H1 (cell line): ENCODE measurements at regions not wholly inside any gene's neighbourhood (a gene's known extent, or its start where the extent isn't known, plus 50 kb on each side); places are given as distances from the start of the nearest gene placed in this dataset.
A peak's percentile ranks its signal among the peaks of the same experiment; 100 is the strongest.

Experiments used
- CTCF ChIA-PET: fragments of 300-600 bp; sonication (Branson Sonifier 250); formaldehyde crosslinking; loops from one replicate; lab custom pipeline; 2021; ENCODE audit not compliant: partially characterized antibody; lab: Charles Lee
- POLR2A ChIA-PET: fragments of 300-600 bp; sonication (Branson Sonifier 250); formaldehyde crosslinking; loops from one replicate; lab custom pipeline; 2021; ENCODE audit warnings: inconsistent platforms; ENCODE audit not compliant: partially characterized antibody; lab: Charles Lee
- DNase-seq, 2 experiments: peaks; one replicate each; pipeline versions ENCODE4 v3.0.0 to v3.0.0-alpha.2; 2010 to 2022; ENCODE audit warnings: low spot score in 2 of 2, low read depth in 1 of 2, mixed read lengths in 1 of 2
- FAIRE-seq: peaks from 2 replicates; lab custom pipeline; 2011; peaks lifted over from hg19 to GRCh38; lab: Jason Lieb, UNC
- H2AFZ ChIP-seq: 2 replicates; pipeline ENCODE4 v1.8.1; 2012; ENCODE audit warnings: low read length, inconsistent platforms
- H2AK5ac ChIP-seq: 2 replicates; pipeline ENCODE4 v1.6.1; 2013; ENCODE audit warnings: low read depth, low read length
- H2BK120ac ChIP-seq: replicated peaks from 2 replicates; pipeline ENCODE3; 2013; ENCODE audit warnings: low read depth, low read length, inconsistent platforms
- H2BK12ac ChIP-seq: 2 replicates; pipeline ENCODE4 v1.6.1; 2013; ENCODE audit warnings: low read depth, low read length
- H2BK15ac ChIP-seq: 2 replicates; pipeline ENCODE4 v1.6.1; 2013; ENCODE audit warnings: low read length
- H2BK20ac ChIP-seq: 2 replicates; pipeline ENCODE4 v1.6.1; 2013; ENCODE audit warnings: low read length
- H2BK5ac ChIP-seq: 2 replicates; pipeline ENCODE4 v1.6.1; 2013; ENCODE audit warnings: low read depth, low read length
- H3K14ac ChIP-seq: 2 replicates; pipeline ENCODE4 v1.6.1; 2013; ENCODE audit warnings: inconsistent platforms; ENCODE audit not compliant: insufficient read length
- H3K18ac ChIP-seq: 2 replicates; pipeline ENCODE4 v1.6.1; 2013; ENCODE audit warnings: low read length; ENCODE audit errors: extremely low read depth
- H3K23ac ChIP-seq: 2 replicates; pipeline ENCODE4 v1.6.1; 2013; ENCODE audit warnings: inconsistent platforms; ENCODE audit not compliant: insufficient read length
- H3K23me2 ChIP-seq: 2 replicates; pipeline ENCODE4 v1.6.1; 2013; ENCODE audit warnings: low read depth, low read length
- H3K27ac ChIP-seq: 2 replicates; pipeline ENCODE4 v1.6.1; 2011; ENCODE audit warnings: low read depth, low read length, inconsistent platforms
- H3K27me3 ChIP-seq, 4 experiments: replicated peaks in 1 of 4; 1 replicate in 1 of 4; 2 replicates in 3 of 4; pipeline versions ENCODE4 v1.6.1 to v1.8.1; 2011 to 2013; ENCODE audit warnings: low read length in 3 of 4, mild to moderate bottlenecking in 3 of 4, inconsistent platforms in 2 of 4, mixed read lengths in 2 of 4, moderate library complexity in 1 of 4; ENCODE audit not compliant: control insufficient read depth in 3 of 4, insufficient read depth in 3 of 4; ENCODE audit errors: extremely low read depth in 1 of 4
- H3K36me3 ChIP-seq, 4 experiments: 2 replicates each; pipeline versions ENCODE4 v1.6.1 to v1.8.1; 2011 to 2013; ENCODE audit warnings: mild to moderate bottlenecking in 4 of 4, low read length in 3 of 4, moderate library complexity in 2 of 4, control low read depth in 1 of 4, inconsistent platforms in 1 of 4; ENCODE audit not compliant: insufficient read depth in 4 of 4, control insufficient read depth in 2 of 4
- H3K4ac ChIP-seq: replicated peaks from 2 replicates; pipeline ENCODE3; 2013; ENCODE audit warnings: low read length, low read depth, mixed read lengths, inconsistent platforms; ENCODE audit not compliant: insufficient read length
- H3K4me1 ChIP-seq, 4 experiments: replicated peaks in 1 of 4; 1 replicate in 1 of 4; 2 replicates in 3 of 4; pipeline versions ENCODE4 v1.6.1 to v1.8.1; 2011 to 2013; ENCODE audit warnings: low read length in 3 of 4, inconsistent platforms in 2 of 4, mixed read lengths in 1 of 4; ENCODE audit not compliant: insufficient read depth in 4 of 4, control insufficient read depth in 3 of 4
- H3K4me2 ChIP-seq, 2 experiments: 2 replicates each; pipeline versions ENCODE4 v1.6.1 to v1.8.1; 2011 to 2013; ENCODE audit warnings: low read depth in 2 of 2, low read length in 2 of 2, control low read depth in 1 of 2, inconsistent platforms in 1 of 2, mild to moderate bottlenecking in 1 of 2; ENCODE audit not compliant: insufficient read depth in 1 of 2
- H3K4me3 ChIP-seq, 4 experiments: fragments of 200-600, 300-600 bp in 1 of 4; sonication (generic), shearing (Covaris generic), sonication (Bioruptor Twin) in 1 of 4; 2 replicates each; pipeline versions ENCODE4 v1.5.1 to v1.8.1; 2011 to 2016; ENCODE audit warnings: low read length in 4 of 4, low read depth in 3 of 4, control low read depth in 2 of 4, inconsistent platforms in 2 of 4, mild to moderate bottlenecking in 2 of 4, mixed read lengths in 1 of 4, moderate library complexity in 1 of 4; ENCODE audit not compliant: insufficient read depth in 2 of 4; ENCODE audit errors: extremely low read depth in 1 of 4
- H3K56ac ChIP-seq: replicated peaks from 2 replicates; pipeline ENCODE3; 2013; ENCODE audit warnings: low read depth, mild to moderate bottlenecking, mixed read lengths, low read length, inconsistent platforms; ENCODE audit not compliant: insufficient read length
- H3K79me1 ChIP-seq: 2 replicates; pipeline ENCODE4 v1.6.1; 2013; ENCODE audit warnings: low read depth, low read length, control low read depth
- H3K79me2 ChIP-seq, 2 experiments: 2 replicates each; pipeline versions ENCODE4 v1.6.1 to v1.8.1; 2012 to 2013; ENCODE audit warnings: low read length in 2 of 2, mild to moderate bottlenecking in 2 of 2, inconsistent platforms in 1 of 2; ENCODE audit not compliant: insufficient read depth in 2 of 2, control insufficient read depth in 1 of 2
- H3K9ac ChIP-seq, 4 experiments: replicated peaks in 1 of 4; 1 replicate in 1 of 4; 2 replicates in 3 of 4; pipeline versions ENCODE4 v1.6.1 to v1.8.1; 2011 to 2013; ENCODE audit warnings: low read depth in 3 of 4, low read length in 3 of 4, control low read depth in 2 of 4, mild to moderate bottlenecking in 2 of 4, moderate library complexity in 2 of 4, inconsistent platforms in 1 of 4; ENCODE audit errors: extremely low read depth in 1 of 4
- H3K9me3 ChIP-seq, 2 experiments: 2 replicates each; pipeline versions ENCODE4 v1.6.1 to v1.8.1; 2012 to 2013; ENCODE audit warnings: mild to moderate bottlenecking in 2 of 2, moderate library complexity in 2 of 2, control low read depth in 1 of 2, inconsistent platforms in 1 of 2, low read depth in 1 of 2, low read length in 1 of 2, mixed read lengths in 1 of 2; ENCODE audit not compliant: insufficient read depth in 2 of 2
- H4K20me1 ChIP-seq, 2 experiments: replicated peaks in 1 of 2; 2 replicates each; pipeline versions ENCODE3 to v1.8.1; 2011 to 2013; ENCODE audit warnings: inconsistent platforms in 2 of 2, low read length in 2 of 2, mild to moderate bottlenecking in 1 of 2; ENCODE audit not compliant: insufficient read depth in 2 of 2, control insufficient read depth in 1 of 2
- H4K5ac ChIP-seq: 2 replicates; pipeline ENCODE4 v1.6.1; 2013; ENCODE audit warnings: low read length, low read depth, mixed read lengths, inconsistent platforms; ENCODE audit not compliant: insufficient read length
- H4K8ac ChIP-seq: 2 replicates; pipeline ENCODE4 v1.8.0; 2013; ENCODE audit warnings: mild to moderate bottlenecking, moderate library complexity, low read length, inconsistent platforms; ENCODE audit not compliant: insufficient read depth; ENCODE audit errors: extremely low read depth
- H4K91ac ChIP-seq: replicated peaks from 2 replicates; pipeline ENCODE3; 2013; ENCODE audit warnings: low read length, mixed read lengths, inconsistent platforms; ENCODE audit not compliant: insufficient read length
- BACH1 ChIP-seq: IDR thresholded peaks from 2 replicates; pipeline ENCODE4 v1.6.1; 2012; ENCODE audit warnings: low read length, improper control_type of control experiment
- CTCF ChIP-seq, 3 experiments: IDR thresholded peaks; 1 replicate in 2 of 3; 2 replicates in 1 of 3; pipeline versions ENCODE4 v1.5.1 to v1.6.1; 2011; ENCODE audit warnings: low read length in 3 of 3, mild to moderate bottlenecking in 3 of 3, inconsistent platforms in 2 of 3, low read depth in 1 of 3, moderate library complexity in 1 of 3; ENCODE audit not compliant: insufficient read depth in 1 of 3; ENCODE audit errors: control extremely low read depth in 1 of 3
- POLR2A ChIP-seq, 2 experiments: IDR thresholded peaks; 1 replicate in 1 of 2; 2 replicates in 1 of 2; pipeline ENCODE4 v1.6.1; 2011; ENCODE audit warnings: low read depth in 2 of 2, low read length in 2 of 2, mild to moderate bottlenecking in 2 of 2; ENCODE audit errors: control extremely low read depth in 1 of 2
- POU5F1 ChIP-seq: IDR thresholded peaks from 2 replicates; pipeline ENCODE4 v1.6.1; 2011; ENCODE audit warnings: low read depth, mild to moderate bottlenecking, low read length, moderate library complexity
- SRF ChIP-seq: IDR thresholded peaks from 2 replicates; pipeline ENCODE4 v1.6.1; 2011; ENCODE audit warnings: mild to moderate bottlenecking, low read depth, low read length, moderate library complexity

DNA sequence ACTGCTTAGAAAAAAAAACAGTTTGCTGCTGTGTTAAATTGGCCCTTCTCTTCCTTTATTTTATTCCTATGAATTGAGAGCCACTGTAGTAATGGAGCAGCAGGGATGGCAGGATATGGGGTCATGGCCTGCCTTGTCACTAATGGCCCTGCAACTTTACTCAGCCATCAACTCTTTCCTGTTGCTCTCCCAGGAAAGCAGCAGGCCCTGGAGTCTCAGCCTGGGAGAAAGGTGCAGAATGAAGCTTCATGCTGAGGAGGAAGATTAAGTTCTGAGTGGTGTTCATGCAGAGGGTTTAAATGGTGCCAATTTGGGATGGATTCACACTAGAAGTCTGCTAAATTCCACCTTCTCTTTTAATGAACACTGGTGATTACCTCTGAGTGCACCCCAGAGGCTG is 285.6 kb downstream of the GPAT3 start:
- no peak overlapping the region for H2BK20ac ChIP-seq
- H3K4me3 ChIP-seq, result no peak overlapping the region
- H3K18ac ChIP-seq, result no peak overlapping the region
- H2AFZ ChIP-seq, result peak overlapping the region; percentile 36; the same call in 1 of the 2 replicates
- no peaks in the 10 kb centered on the region for H4K20me1 ChIP-seq
- DNase-seq, result no peak
- ChIA-PET POLR2A (no interaction called here), CTCF (interaction anchor here (0.7 kb wide), 1 partner anchor 438 kb away, joined by 3 read pairs; no protein-coding TSS in a partner anchor)
- no peak overlapping the region for H2AK5ac ChIP-seq
- no peak overlapping the region for H3K27ac ChIP-seq
- no peak overlapping the region; a peak in 1 of 7 replicates for H3K9ac ChIP-seq
- H2BK120ac ChIP-seq, result no peak overlapping the region
- H2BK15ac ChIP-seq, result no peak overlapping the region
- H3K4ac ChIP-seq, result no peak overlapping the region
- TF ChIP-seq POU5F1, result no peak
- no peak for TF ChIP-seq POLR2A (IDR thresholded peaks at IDR 0.05; ENCODE audit: control extremely low read depth in 1 of 2, low read depth in 2 of 2, low read length in 2 of 2)
- TF ChIP-seq SRF, result no peak
- TF ChIP-seq BACH1, result no peak
- TF ChIP-seq CTCF (IDR thresholded peaks at IDR 0.05; ENCODE audit: control extremely low read depth in 1 of 3, insufficient read depth in 1 of 3, low read depth in 1 of 3, low read length in 3 of 3), result no peak
- H3K27me3 ChIP-seq, result no peaks in the 10 kb centered on the region
- peaks cover 0 to 4% of the 10 kb centered on the region in 2 experiments; a peak in 1 of 4 replicates for H3K9me3 ChIP-seq
- H2BK5ac ChIP-seq, result no peak overlapping the region
- 0 out of 2 replicates have a peak, but pooled peaks cover 1% of the 10 kb centered on the region for H3K23me2 ChIP-seq
- no peaks in the 10 kb centered on the region for H3K36me3 ChIP-seq
- no peaks in the 10 kb centered on the region for H3K79me2 ChIP-seq
- no peak overlapping the region for H3K23ac ChIP-seq
- no peak overlapping the region for H3K4me2 ChIP-seq
- H3K4me1 ChIP-seq, result peaks cover 0 to 4% (median 0%) of the 10 kb centered on the region in 4 experiments; a peak in 2 of 7 replicates
- no peak for FAIRE-seq
- no peak overlapping the region for H4K8ac ChIP-seq
- H4K5ac ChIP-seq, result no peak overlapping the region
- no peak overlapping the region for H3K56ac ChIP-seq
- H3K14ac ChIP-seq, result no peak overlapping the region
- no peak overlapping the region for H4K91ac ChIP-seq
- H2BK12ac ChIP-seq, result no peak overlapping the region
- H3K79me1 ChIP-seq, result no peaks in the 10 kb centered on the region
